PC-3 (cell line): ENCODE measurements at regions not wholly inside any gene's neighbourhood (a gene's known extent, or its start where the extent isn't known, plus 50 kb on each side); places are given as distances from the start of the nearest gene placed in this dataset.

ENCODE experiments used
- EZH2 ChIP-seq: fragments of 300-600 bp; sonication (generic); IDR thresholded peaks from one replicate; pipeline ENCODE4 v1.6.1; 2017; ENCODE audit warnings: antibody characterized with exemption, mild to moderate bottlenecking, low read length; ENCODE audit not compliant: unreplicated experiment
- TF ChIP-seq, protein P1 (sequence below): fragments of 300-600 bp; sonication (generic); conservative IDR thresholded peaks from 2 replicates; pipeline ENCODE4 v1.5.1; 2017; ENCODE audit warnings: antibody characterized with exemption, low read depth, mild to moderate bottlenecking, low read length

- TF ChIP-seq, protein P1, sequence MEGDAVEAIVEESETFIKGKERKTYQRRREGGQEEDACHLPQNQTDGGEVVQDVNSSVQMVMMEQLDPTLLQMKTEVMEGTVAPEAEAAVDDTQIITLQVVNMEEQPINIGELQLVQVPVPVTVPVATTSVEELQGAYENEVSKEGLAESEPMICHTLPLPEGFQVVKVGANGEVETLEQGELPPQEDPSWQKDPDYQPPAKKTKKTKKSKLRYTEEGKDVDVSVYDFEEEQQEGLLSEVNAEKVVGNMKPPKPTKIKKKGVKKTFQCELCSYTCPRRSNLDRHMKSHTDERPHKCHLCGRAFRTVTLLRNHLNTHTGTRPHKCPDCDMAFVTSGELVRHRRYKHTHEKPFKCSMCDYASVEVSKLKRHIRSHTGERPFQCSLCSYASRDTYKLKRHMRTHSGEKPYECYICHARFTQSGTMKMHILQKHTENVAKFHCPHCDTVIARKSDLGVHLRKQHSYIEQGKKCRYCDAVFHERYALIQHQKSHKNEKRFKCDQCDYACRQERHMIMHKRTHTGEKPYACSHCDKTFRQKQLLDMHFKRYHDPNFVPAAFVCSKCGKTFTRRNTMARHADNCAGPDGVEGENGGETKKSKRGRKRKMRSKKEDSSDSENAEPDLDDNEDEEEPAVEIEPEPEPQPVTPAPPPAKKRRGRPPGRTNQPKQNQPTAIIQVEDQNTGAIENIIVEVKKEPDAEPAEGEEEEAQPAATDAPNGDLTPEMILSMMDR: no peak
- no peak for TF ChIP-seq EZH2
These were observed 308.0 kb upstream of the B3GALT2 start for GRCh38 chr1:193494368-193494767.
